IMR-90 (cell line): ENCODE measurements at regions not wholly inside any gene's neighbourhood (a gene's known extent, or its start where the extent isn't known, plus 50 kb on each side); places are given as distances from the start of the nearest gene placed in this dataset.

Experiments used
- ATAC-seq: fragments of 200-7000 bp; cut with Tn5 transposase; 2 replicates; pipeline ENCODE4 v1.9.1; 2020; ENCODE audit warnings: low read depth, mild to moderate bottlenecking, moderate library complexity
- BruUV-seq: library from RNA; stranded (reverse); fragments of 400-500 nt; replicated peaks from 2 replicates; lab custom pipeline; 2021; lab: Mats Ljungman, UMichigan
- CTCF ChIA-PET: fragments of 300-600 bp; formaldehyde crosslinking; extraction: SDS; loops from one replicate; lab custom pipeline; 2021; ENCODE audit warnings: antibody characterized with exemption; lab: Yijun Ruan, JAX
- POLR2A ChIA-PET: fragments of 300-600 bp; sonication (Branson Sonifier 250); formaldehyde crosslinking; loops from one replicate; lab custom pipeline; 2022; ENCODE audit warnings: antibody characterized with exemption; ENCODE audit not compliant: unreplicated experiment; lab: Charles Lee
- DNase-seq: peaks from one replicate; pipeline ENCODE4 v3.0.0; 2013
- H2AFZ ChIP-seq: replicated peaks from 2 replicates; pipeline ENCODE3; 2013; ENCODE audit warnings: low read length, mild to moderate bottlenecking; ENCODE audit not compliant: poor library complexity
- H2AK5ac ChIP-seq: 2 replicates; pipeline ENCODE4 v1.6.1; 2013; ENCODE audit warnings: low read depth, low read length, inconsistent platforms
- H2AK9ac ChIP-seq: replicated peaks from 2 replicates; pipeline ENCODE3; 2013; ENCODE audit warnings: mild to moderate bottlenecking, low read depth, low read length, moderate library complexity; ENCODE audit not compliant: poor library complexity
- H2BK120ac ChIP-seq: 2 replicates; pipeline ENCODE4 v1.6.1; 2013; ENCODE audit warnings: low read depth, low read length, inconsistent platforms
- H2BK15ac ChIP-seq: 3 replicates; pipeline ENCODE4 v1.6.1; 2013; ENCODE audit warnings: low read depth, low read length, inconsistent platforms
- H2BK20ac ChIP-seq: 2 replicates; pipeline ENCODE4 v1.6.1; 2013; ENCODE audit warnings: low read depth, mild to moderate bottlenecking, inconsistent platforms, low read length, moderate library complexity
- H2BK5ac ChIP-seq: 2 replicates; pipeline ENCODE4 v1.6.1; 2013; ENCODE audit warnings: mild to moderate bottlenecking, low read depth, low read length, inconsistent platforms; ENCODE audit not compliant: poor library complexity, severe bottlenecking
- H3K14ac ChIP-seq: replicated peaks from 2 replicates; pipeline ENCODE4 v1.6.1; 2013; ENCODE audit warnings: low read depth, low read length, inconsistent platforms
- H3K18ac ChIP-seq: 2 replicates; pipeline ENCODE4 v1.6.1; 2013; ENCODE audit warnings: low read depth, low read length, control low read depth
- H3K23ac ChIP-seq: 2 replicates; pipeline ENCODE4 v1.6.1; 2013; ENCODE audit warnings: low read depth, low read length, inconsistent platforms
- H3K27ac ChIP-seq: 2 replicates; pipeline ENCODE4 v1.5.1; 2013; ENCODE audit warnings: mild to moderate bottlenecking, control low read depth, low read length; ENCODE audit not compliant: insufficient read depth
- H3K27me3 ChIP-seq: 2 replicates; pipeline ENCODE4 v1.6.1; 2013; ENCODE audit warnings: low read length; ENCODE audit not compliant: control insufficient read depth, insufficient read depth
- H3K36me3 ChIP-seq: 2 replicates; pipeline ENCODE4 v1.6.1; 2013; ENCODE audit warnings: low read length, mixed read lengths; ENCODE audit not compliant: control insufficient read depth, insufficient read depth
- H3K4ac ChIP-seq: 2 replicates; pipeline ENCODE4 v1.6.1; 2013; ENCODE audit warnings: low read depth, low read length, inconsistent platforms
- H3K4me1 ChIP-seq: 2 replicates; pipeline ENCODE4 v1.6.1; 2013; ENCODE audit warnings: low read length, mixed read lengths; ENCODE audit not compliant: control insufficient read depth, insufficient read depth
- H3K4me2 ChIP-seq: 2 replicates; pipeline ENCODE4 v1.6.1; 2013; ENCODE audit warnings: low read depth, mild to moderate bottlenecking, control low read depth, low read length, moderate library complexity
- H3K4me3 ChIP-seq: 2 replicates; pipeline ENCODE4 v1.5.1; 2013; ENCODE audit warnings: low read depth, mild to moderate bottlenecking, control low read depth, low read length, moderate library complexity; ENCODE audit not compliant: insufficient read depth
- H3K56ac ChIP-seq: 2 replicates; pipeline ENCODE4 v1.6.1; 2013; ENCODE audit warnings: low read length, inconsistent platforms; ENCODE audit not compliant: insufficient read depth; ENCODE audit errors: extremely low read depth
- H3K79me1 ChIP-seq, 2 experiments: 2 replicates each; pipeline ENCODE4 v1.6.1; 2013; ENCODE audit warnings: low read length in 2 of 2, inconsistent platforms in 1 of 2, low read depth in 1 of 2
- H3K9ac ChIP-seq: 2 replicates; pipeline ENCODE4 v1.6.1; 2013; ENCODE audit warnings: low read depth, low read length, control low read depth
- H3K9me1 ChIP-seq: 2 replicates; pipeline ENCODE4 v1.6.1; 2013; ENCODE audit warnings: low read length, inconsistent platforms; ENCODE audit not compliant: insufficient read depth
- H3K9me3 ChIP-seq: 2 replicates; pipeline ENCODE4 v1.6.1; 2013; ENCODE audit warnings: low read length; ENCODE audit not compliant: control insufficient read depth, insufficient read depth
- H4K20me1 ChIP-seq: 2 replicates; pipeline ENCODE4 v1.6.1; 2013; ENCODE audit warnings: low read length, inconsistent platforms; ENCODE audit not compliant: insufficient read depth
- H4K5ac ChIP-seq: 2 replicates; pipeline ENCODE4 v1.6.1; 2013; ENCODE audit warnings: mild to moderate bottlenecking, low read depth, low read length, control low read depth
- H4K8ac ChIP-seq, 2 experiments: 2 replicates each; pipeline ENCODE4 v1.6.1; 2013; ENCODE audit warnings: low read depth in 2 of 2, low read length in 2 of 2, control low read depth in 1 of 2, inconsistent platforms in 1 of 2
- H4K91ac ChIP-seq: 2 replicates; pipeline ENCODE4 v1.6.1; 2013; ENCODE audit warnings: low read depth, low read length, inconsistent platforms; ENCODE audit not compliant: insufficient read depth
- BHLHE40 ChIP-seq: fragments of 150-350 bp; IDR thresholded peaks from 2 replicates; pipeline ENCODE4 v1.6.1; 2016; ENCODE audit warnings: mild to moderate bottlenecking, low read depth, low read length
- CEBPB ChIP-seq: IDR thresholded peaks from 2 replicates; pipeline ENCODE4 v1.6.1; 2012; ENCODE audit warnings: low read depth, low read length, improper control_type of control experiment
- CHD1 ChIP-seq: IDR thresholded peaks from 2 replicates; pipeline ENCODE4 v1.6.1; 2012; ENCODE audit warnings: low read depth, low read length, improper control_type of control experiment
- FOS ChIP-seq: fragments of 150-350 bp; IDR thresholded peaks from 2 replicates; pipeline ENCODE4 v1.6.1; 2016; ENCODE audit warnings: low read depth, low read length
- MAFK ChIP-seq: IDR thresholded peaks from 2 replicates; pipeline ENCODE4 v1.6.1; 2012; ENCODE audit warnings: low read depth, low read length, improper control_type of control experiment
- MAZ ChIP-seq: IDR thresholded peaks from 2 replicates; pipeline ENCODE4 v1.6.1; 2012; ENCODE audit warnings: low read depth, mild to moderate bottlenecking, low read length, improper control_type of control experiment, moderate library complexity, borderline replicate concordance
- MXI1 ChIP-seq: IDR thresholded peaks from 2 replicates; pipeline ENCODE4 v1.6.1; 2012; ENCODE audit warnings: low read depth, mild to moderate bottlenecking, low read length, moderate library complexity, borderline replicate concordance
- NFE2L2 ChIP-seq: fragments of 150-350 bp; IDR thresholded peaks from 2 replicates; pipeline ENCODE4 v1.6.1; 2016; ENCODE audit warnings: low read depth, mild to moderate bottlenecking, low read length
- POLR2A ChIP-seq: IDR thresholded peaks from 2 replicates; pipeline ENCODE4 v1.6.1; 2012; ENCODE audit warnings: mild to moderate bottlenecking, low read depth, low read length
- RAD21 ChIP-seq: IDR thresholded peaks from 2 replicates; pipeline ENCODE4 v1.6.1; 2012; ENCODE audit warnings: low read length, improper control_type of control experiment
- RCOR1 ChIP-seq: IDR thresholded peaks from 2 replicates; pipeline ENCODE4 v1.6.1; 2012; ENCODE audit warnings: mild to moderate bottlenecking, low read length, improper control_type of control experiment; ENCODE audit not compliant: insufficient replicate concordance
- RFX5 ChIP-seq: IDR thresholded peaks from 2 replicates; pipeline ENCODE4 v1.8.0; 2012; ENCODE audit warnings: low read depth, mild to moderate bottlenecking, low read length, moderate library complexity
- SMC3 ChIP-seq: fragments of 150-350 bp; IDR thresholded peaks from 2 replicates; pipeline ENCODE4 v1.6.1; 2016; ENCODE audit warnings: low read depth, mild to moderate bottlenecking, antibody characterized with exemption, low read length, moderate library complexity
- USF2 ChIP-seq: fragments of 150-350 bp; IDR thresholded peaks from 2 replicates; pipeline ENCODE4 v1.6.1; 2017; ENCODE audit warnings: mild to moderate bottlenecking, antibody characterized with exemption, low read length, low read depth
- WGBS, 2 experiments: methylation state at CpG; one replicate each; pipeline versions ENCODE4 v1.1.5 to v1.1.7; 2013; ENCODE audit warnings: missing lambda C conversion rate in 2 of 2; ENCODE audit not compliant: insufficient read length in 1 of 2; ENCODE audit errors: extremely low coverage in 2 of 2; 5-methylcytosine and 5-hydroxymethylcytosine counted together
- dilution Hi-C: fragments of 300-500 bp; cut with HindIII; formaldehyde crosslinking; loops from one replicate; pipeline ENCODE4 v1.14.3; 2018; ENCODE audit warnings: low sequenced_read_pairs; ENCODE audit not compliant: unreplicated experiment
- in situ Hi-C: fragments of 300-500 bp; cut with MboI; formaldehyde crosslinking; loops from 3 replicates; pipeline ENCODE4 v1.14.3; 2019; ENCODE audit warnings: low sequenced_read_pairs, inconsistent platforms, mixed read lengths
- intact Hi-C: fragments of 100-400 bp; cut with micrococcal nuclease; formaldehyde crosslinking; loops from 2 replicates; pipeline ENCODE4 v1.10.0; 2022
- TF ChIP-seq, protein P1 (sequence below): conservative IDR thresholded peaks from 2 replicates; pipeline ENCODE4 v1.5.1; 2012; ENCODE audit warnings: mild to moderate bottlenecking, low read depth, low read length, improper control_type of control experiment
- TF ChIP-seq, protein P2 (sequence below): fragments of 150-350 bp; IDR thresholded peaks from 2 replicates; pipeline ENCODE4 v1.6.1; 2016; ENCODE audit warnings: low read depth, mild to moderate bottlenecking, low read length, moderate library complexity, borderline replicate concordance

DNA sequence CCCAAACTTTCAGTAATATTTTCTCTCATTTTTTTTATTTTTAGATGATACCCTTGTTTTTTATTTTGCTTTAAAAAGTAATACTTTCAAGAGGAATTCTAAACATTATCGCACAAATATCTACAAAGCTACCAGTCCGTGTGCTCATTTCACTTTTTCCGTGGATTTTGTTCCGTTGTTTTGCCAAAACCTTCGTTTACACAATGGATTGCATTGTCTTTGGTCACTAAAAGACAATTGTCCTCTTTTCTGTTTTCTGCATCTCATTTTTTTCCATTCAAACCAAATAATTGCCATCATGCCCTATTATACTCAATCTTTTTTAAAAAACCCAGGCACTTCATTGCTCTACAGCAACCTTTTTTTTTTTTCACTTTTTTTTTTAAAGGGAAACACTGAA, 214.9 kb downstream of the CXXC4 start:
- Histone ChIP-seq H4K91ac (no peak overlapping the region), H3K27me3 (no peaks in the 10 kb centered on the region), H2BK20ac (no peak overlapping the region), H2BK120ac (no peak overlapping the region), H3K4me1 (no peaks in the 10 kb centered on the region), H3K9me3 (no peaks in the 10 kb centered on the region; the same call in 1 of the 2 replicates), H4K20me1 (no peaks in the 10 kb centered on the region), H2BK5ac (no peak overlapping the region), H2AK9ac (no peak overlapping the region), H3K23ac (no peak overlapping the region), H3K56ac (no peak overlapping the region), H3K18ac (no peak overlapping the region), H3K4ac (no peak overlapping the region), H2AFZ (no peak overlapping the region), H3K79me1 (no peaks in the 10 kb centered on the region), H3K9ac (no peak overlapping the region), H3K4me2 (no peak overlapping the region), H2BK15ac (no peak overlapping the region), H3K4me3 (no peak overlapping the region), H2AK5ac (no peak overlapping the region), H3K14ac (no peak overlapping the region), H3K36me3 (no peaks in the 10 kb centered on the region), H4K5ac (no peak overlapping the region), H4K8ac (no peak overlapping the region), H3K27ac (no peak overlapping the region), H3K9me1 (no peaks in the 10 kb centered on the region)
- dilution Hi-C loops (no loop called here), in situ Hi-C loops (no loop called here), intact Hi-C loops (no loop called here)
- ATAC-seq (no peak), DNase-seq (no peak)
- WGBS, 2 experiments: 21% methylated on average over 4 of the region's 5 CpGs; no CpG with 5 or more reads in 1 of the 2 experiments
- POLR2A ChIA-PET: no interaction called here
- TF ChIP-seq RFX5: no peak
- TF ChIP-seq, protein P1, sequence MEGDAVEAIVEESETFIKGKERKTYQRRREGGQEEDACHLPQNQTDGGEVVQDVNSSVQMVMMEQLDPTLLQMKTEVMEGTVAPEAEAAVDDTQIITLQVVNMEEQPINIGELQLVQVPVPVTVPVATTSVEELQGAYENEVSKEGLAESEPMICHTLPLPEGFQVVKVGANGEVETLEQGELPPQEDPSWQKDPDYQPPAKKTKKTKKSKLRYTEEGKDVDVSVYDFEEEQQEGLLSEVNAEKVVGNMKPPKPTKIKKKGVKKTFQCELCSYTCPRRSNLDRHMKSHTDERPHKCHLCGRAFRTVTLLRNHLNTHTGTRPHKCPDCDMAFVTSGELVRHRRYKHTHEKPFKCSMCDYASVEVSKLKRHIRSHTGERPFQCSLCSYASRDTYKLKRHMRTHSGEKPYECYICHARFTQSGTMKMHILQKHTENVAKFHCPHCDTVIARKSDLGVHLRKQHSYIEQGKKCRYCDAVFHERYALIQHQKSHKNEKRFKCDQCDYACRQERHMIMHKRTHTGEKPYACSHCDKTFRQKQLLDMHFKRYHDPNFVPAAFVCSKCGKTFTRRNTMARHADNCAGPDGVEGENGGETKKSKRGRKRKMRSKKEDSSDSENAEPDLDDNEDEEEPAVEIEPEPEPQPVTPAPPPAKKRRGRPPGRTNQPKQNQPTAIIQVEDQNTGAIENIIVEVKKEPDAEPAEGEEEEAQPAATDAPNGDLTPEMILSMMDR: no peak
- TF ChIP-seq SMC3: no peak
- TF ChIP-seq MAFK: no peak
- no peak for TF ChIP-seq CEBPB
- no peak for TF ChIP-seq BHLHE40
- TF ChIP-seq MXI1: no peak
- TF ChIP-seq NFE2L2: no peak
- TF ChIP-seq MAZ: no peak
- no peak for TF ChIP-seq USF2
- no peak for TF ChIP-seq POLR2A
- no peak for TF ChIP-seq RCOR1
- no peak for TF ChIP-seq CHD1
- TF ChIP-seq RAD21: no peak
- TF ChIP-seq FOS: no peak
- TF ChIP-seq, protein P2, sequence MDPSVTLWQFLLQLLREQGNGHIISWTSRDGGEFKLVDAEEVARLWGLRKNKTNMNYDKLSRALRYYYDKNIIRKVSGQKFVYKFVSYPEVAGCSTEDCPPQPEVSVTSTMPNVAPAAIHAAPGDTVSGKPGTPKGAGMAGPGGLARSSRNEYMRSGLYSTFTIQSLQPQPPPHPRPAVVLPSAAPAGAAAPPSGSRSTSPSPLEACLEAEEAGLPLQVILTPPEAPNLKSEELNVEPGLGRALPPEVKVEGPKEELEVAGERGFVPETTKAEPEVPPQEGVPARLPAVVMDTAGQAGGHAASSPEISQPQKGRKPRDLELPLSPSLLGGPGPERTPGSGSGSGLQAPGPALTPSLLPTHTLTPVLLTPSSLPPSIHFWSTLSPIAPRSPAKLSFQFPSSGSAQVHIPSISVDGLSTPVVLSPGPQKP: no peak
- no TSS peak for BruUV-seq
- CTCF ChIA-PET: no interaction called here
